Fibroblast of the aortic adventitia (primary cell): ENCODE measurements at regions not wholly inside any gene's neighbourhood (a gene's known extent, or its start where the extent isn't known, plus 50 kb on each side); places are given as distances from the start of the nearest gene placed in this dataset.

Experiments
- DNase-seq: peaks from one replicate; pipeline ENCODE4 v3.0.0-alpha.2; 2010; ENCODE audit warnings: low read depth
- H3K4me3 ChIP-seq: 2 replicates; pipeline ENCODE4 v1.5.1; 2011; ENCODE audit warnings: low read depth, mild to moderate bottlenecking, control low read depth, low read length, moderate library complexity
- CTCF ChIP-seq: IDR thresholded peaks from 2 replicates; pipeline ENCODE4 v1.5.1; 2011; ENCODE audit warnings: mild to moderate bottlenecking, low read length, control low read depth, inconsistent platforms; ENCODE audit not compliant: insufficient read depth

- TF ChIP-seq CTCF: no peak
- H3K4me3 ChIP-seq: no peak overlapping the region
- no peak for DNase-seq
Observed at GRCh38 chr3:82824491-82824890, 1063.0 kb upstream of the GBE1 start.

GRCh38 chr3:82816086-82816485, 1054.6 kb upstream of the GBE1 start:
- no peak for TF ChIP-seq CTCF
- no peak overlapping the region for H3K4me3 ChIP-seq
- DNase-seq: no peak

GRCh38 chr3:82815417-82816058, 1054.1 kb upstream of the GBE1 start:
- no peak for DNase-seq
- no peak for TF ChIP-seq CTCF

GRCh38 chr3:82814660-82815059, 1053.2 kb upstream of the GBE1 start:
- no peak overlapping the region for H3K4me3 ChIP-seq

More at GRCh38 chr3:82815417-82816058, 1054.1 kb upstream of the GBE1 start:
- no peak overlapping the region for H3K4me3 ChIP-seq

GRCh38 chr3:82807781-82808180, 1046.3 kb upstream of the GBE1 start:
- DNase-seq: no peak
- H3K4me3 ChIP-seq: no peak overlapping the region
- TF ChIP-seq CTCF: no peak

More at GRCh38 chr3:82814660-82815059, 1053.2 kb upstream of the GBE1 start:
- TF ChIP-seq CTCF: no peak
- DNase-seq: no peak

- DNase-seq: no peak
- no peak overlapping the region for H3K4me3 ChIP-seq
- TF ChIP-seq CTCF: no peak
Observed at GRCh38 chr3:82802501-82802900, 1041.1 kb upstream of the GBE1 start.

- no peak for TF ChIP-seq CTCF
Observed at GRCh38 chr3:82800248-82800647, 1038.8 kb upstream of the GBE1 start.

More at GRCh38 chr3:82800248-82800647, 1038.8 kb upstream of the GBE1 start:
- DNase-seq: no peak
- H3K4me3 ChIP-seq: no peak overlapping the region
